RWPE2 (cell line): ENCODE measurements at regions not wholly inside any gene's neighbourhood (a gene's known extent, or its start where the extent isn't known, plus 50 kb on each side); places are given as distances from the start of the nearest gene placed in this dataset.

Source experiments
- ATAC-seq: fragments of 200-7000 bp; cut with Tn5 transposase; 3 replicates; pipeline ENCODE4 v1.9.1; 2021; ENCODE audit warnings: low read depth
- DNase-seq: peaks from one replicate; pipeline ENCODE4 v3.0.0-alpha.2; 2020; ENCODE audit warnings: low spot score
- H3K27ac ChIP-seq: fragments of 450-650 bp; 2 replicates; pipeline ENCODE4 v1.5.1; 2017; ENCODE audit warnings: mild to moderate bottlenecking; ENCODE audit not compliant: poor library complexity, severe bottlenecking
- H3K27me3 ChIP-seq: fragments of 250-450 bp; sonication (Bioruptor Pico); 2 replicates; pipeline ENCODE4 v1.5.1; 2021; ENCODE audit warnings: mild to moderate bottlenecking, moderate library complexity; ENCODE audit not compliant: insufficient read depth, poor library complexity, severe bottlenecking
- H3K36me3 ChIP-seq: fragments of 250-450 bp; sonication (Bioruptor Pico); 2 replicates; pipeline ENCODE4 v1.5.1; 2020; ENCODE audit warnings: low read depth, mild to moderate bottlenecking, moderate library complexity
- H3K4me1 ChIP-seq: fragments of 250-450 bp; sonication (Bioruptor Pico); 2 replicates; pipeline ENCODE4 v1.5.1; 2021; ENCODE audit warnings: mild to moderate bottlenecking, moderate library complexity; ENCODE audit not compliant: insufficient read depth, poor library complexity, severe bottlenecking
- H3K4me3 ChIP-seq: fragments of 250-450 bp; sonication (Bioruptor Pico); 2 replicates; pipeline ENCODE4 v1.5.1; 2021; ENCODE audit warnings: mild to moderate bottlenecking, moderate library complexity; ENCODE audit not compliant: severe bottlenecking
- H3K9me3 ChIP-seq: fragments of 250-450 bp; sonication (Bioruptor Pico); 2 replicates; pipeline ENCODE4 v1.5.1; 2021; ENCODE audit warnings: mild to moderate bottlenecking, moderate library complexity; ENCODE audit not compliant: severe bottlenecking
- CTCF ChIP-seq: fragments of 450-650 bp; IDR thresholded peaks from one replicate; pipeline ENCODE4 v1.5.1; 2017; ENCODE audit warnings: mild to moderate bottlenecking, moderate library complexity; ENCODE audit not compliant: poor library complexity, severe bottlenecking

DNA sequence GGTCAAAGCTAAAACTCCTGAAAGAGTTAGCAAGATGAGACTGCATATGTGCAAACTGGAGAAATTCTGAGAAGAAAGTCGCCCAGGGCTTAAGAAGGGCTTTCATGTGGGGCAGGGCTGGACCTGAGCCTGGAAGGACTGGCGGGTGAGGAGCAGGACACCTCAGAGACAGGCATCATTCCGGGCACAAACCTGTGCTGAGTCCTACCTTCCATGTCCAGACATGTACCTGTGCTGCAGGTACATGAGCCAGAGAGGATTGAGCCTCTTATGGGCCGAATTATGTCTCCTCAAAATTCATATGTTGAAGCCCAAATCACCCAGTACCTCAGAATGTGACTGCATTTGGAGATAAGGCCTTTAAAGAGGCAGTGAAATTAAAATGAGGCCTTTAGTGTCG, 171.0 kb downstream of the QRSL1 start:
- Histone ChIP-seq H3K4me3 (no peak overlapping the region), H3K36me3 (no peaks in the 10 kb centered on the region), H3K4me1 (peaks cover 24% of the 10 kb centered on the region), H3K9me3 (no peaks in the 10 kb centered on the region), H3K27me3 (no peaks in the 10 kb centered on the region), H3K27ac (no peak overlapping the region)
- ATAC-seq (no peak), DNase-seq (no peak)
- TF ChIP-seq CTCF = no peak

GRCh38 chr6:106799031-106799894, 169.9 kb downstream of the QRSL1 start:
- Histone ChIP-seq H3K27ac (peak overlapping the region; percentile 68), H3K4me1 (peaks cover 24% of the 10 kb centered on the region), H3K27me3 (no peaks in the 10 kb centered on the region), H3K36me3 (no peaks in the 10 kb centered on the region), H3K9me3 (no peaks in the 10 kb centered on the region), H3K4me3 (no peak overlapping the region)
- peak; percentile 77 for ATAC-seq
- no peak for TF ChIP-seq CTCF
- peak; percentile 74 for DNase-seq

GRCh38 chr6:106797186-106797585, 167.8 kb downstream of the QRSL1 start:
- Histone ChIP-seq H3K9me3 (no peaks in the 10 kb centered on the region), H3K4me3 (no peak overlapping the region), H3K27me3 (no peaks in the 10 kb centered on the region), H3K4me1 (peaks cover 24% of the 10 kb centered on the region), H3K27ac (peak overlapping the region; percentile 68), H3K36me3 (no peaks in the 10 kb centered on the region)
- DNase-seq (no peak), ATAC-seq (no peak)
- no peak for TF ChIP-seq CTCF

DNA sequence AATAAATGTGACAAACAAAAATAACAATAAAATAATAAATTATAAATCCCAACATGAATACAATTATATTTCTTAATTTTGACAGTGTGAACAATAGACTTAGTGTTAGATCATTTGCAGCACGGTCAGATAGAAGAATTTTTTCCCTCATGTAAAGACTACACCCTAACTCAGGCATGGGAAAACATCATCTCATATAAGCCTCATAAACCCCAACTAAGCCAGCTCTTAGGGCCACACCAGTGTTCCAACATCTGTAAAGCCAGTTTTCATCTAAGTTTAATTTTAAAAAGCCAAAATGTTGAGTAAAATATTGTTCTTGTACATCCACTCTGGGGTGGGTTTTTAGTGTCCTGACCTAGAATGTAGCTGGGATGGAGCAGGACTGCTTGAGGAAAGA, 167.4 kb downstream of the QRSL1 start:
- Histone ChIP-seq H3K4me3 (no peak overlapping the region), H3K4me1 (peaks cover 24% of the 10 kb centered on the region), H3K36me3 (no peaks in the 10 kb centered on the region), H3K9me3 (no peaks in the 10 kb centered on the region), H3K27ac (no peak overlapping the region), H3K27me3 (no peaks in the 10 kb centered on the region)
- TF ChIP-seq CTCF = no peak
- no peak for ATAC-seq
- no peak for DNase-seq

- no peaks in the 10 kb centered on the region for H3K36me3 ChIP-seq
- no peak for ATAC-seq
- no peaks in the 10 kb centered on the region for H3K9me3 ChIP-seq
- no peak overlapping the region for H3K4me3 ChIP-seq
- H3K27me3 ChIP-seq = no peaks in the 10 kb centered on the region
- H3K27ac ChIP-seq = no peak overlapping the region
- H3K4me1 ChIP-seq = peaks cover 14% of the 10 kb centered on the region
- no peak for TF ChIP-seq CTCF
- DNase-seq = no peak
Observed at GRCh38 chr6:106794129-106794528, 164.8 kb downstream of the QRSL1 start.
